Activated CD4-positive, alpha-beta T cell treated with anti-CD3 and anti-CD28 coated beads, Interleukin-10, Interleukin-2, amounts not matched to agents 100 ng/mL and 50 ng/mL, durations not matched to agents 16 hours and 8 hours (primary cell): ENCODE measurements at regions not wholly inside any gene's neighbourhood (a gene's known extent, or its start where the extent isn't known, plus 50 kb on each side); places are given as distances from the start of the nearest gene placed in this dataset.

Experiments used
- DNase-seq: peaks from one replicate; pipeline ENCODE4 v3.0.0-alpha.2; 2020

DNA sequence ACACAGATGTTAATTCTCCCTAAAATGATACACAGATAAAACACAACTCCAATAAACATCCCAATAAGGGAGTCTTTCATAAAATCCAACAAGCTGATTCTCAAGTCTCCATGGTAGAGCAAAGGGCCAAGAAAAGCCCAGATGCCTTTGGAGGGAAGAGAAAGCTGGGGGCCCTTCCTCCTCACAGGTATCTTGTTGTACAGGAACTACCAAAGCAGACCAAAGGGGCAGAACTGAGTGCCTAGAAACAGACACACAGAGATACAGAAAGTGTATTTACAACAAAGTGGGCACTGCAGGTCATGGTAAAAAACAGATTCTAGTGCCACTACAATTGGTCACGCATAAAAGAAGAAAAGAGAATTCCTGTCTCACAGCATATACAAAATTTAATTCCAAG, 87.2 kb upstream of the NSMCE3 start:
- DNase-seq: no peak

DNA sequence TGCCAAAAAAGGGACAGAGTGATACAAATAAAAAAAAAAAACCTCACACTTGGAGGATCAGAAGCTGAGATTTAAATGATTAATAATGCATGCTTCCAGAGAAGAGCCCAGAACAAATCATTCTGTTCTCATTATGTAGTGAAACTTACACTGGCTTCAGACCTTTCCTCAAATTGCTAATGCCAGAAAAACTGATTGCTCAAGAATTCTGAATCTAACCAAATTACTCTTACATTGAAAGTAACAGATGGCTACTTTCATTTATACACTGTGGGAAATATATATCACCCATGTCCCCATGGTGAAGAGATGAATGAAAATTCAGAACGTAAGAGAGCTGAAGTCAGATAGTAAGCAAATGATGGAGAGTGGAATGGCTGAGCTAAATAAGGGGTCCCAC, 85.9 kb upstream of the NSMCE3 start:
- no peak for DNase-seq

DNA sequence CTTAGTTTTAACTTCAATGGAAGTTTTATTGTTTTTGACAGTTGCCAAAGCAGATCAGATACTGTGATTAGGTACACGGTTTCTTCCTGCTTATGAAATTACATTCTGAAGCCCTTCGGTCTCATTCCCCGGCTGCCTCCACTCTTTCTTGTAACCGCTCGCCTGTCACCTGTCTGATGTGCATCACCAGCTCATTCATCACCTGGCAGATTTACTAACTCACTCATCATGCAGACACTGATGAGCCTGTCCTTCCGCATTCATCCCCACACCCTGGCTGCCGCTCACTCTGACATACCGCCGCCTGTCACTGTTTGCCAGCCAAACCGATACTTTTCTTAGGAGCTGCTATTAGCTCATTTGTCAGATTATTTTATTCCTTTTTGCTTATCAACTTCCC, 82.8 kb upstream of the NSMCE3 start:
- DNase-seq: no peak

DNA sequence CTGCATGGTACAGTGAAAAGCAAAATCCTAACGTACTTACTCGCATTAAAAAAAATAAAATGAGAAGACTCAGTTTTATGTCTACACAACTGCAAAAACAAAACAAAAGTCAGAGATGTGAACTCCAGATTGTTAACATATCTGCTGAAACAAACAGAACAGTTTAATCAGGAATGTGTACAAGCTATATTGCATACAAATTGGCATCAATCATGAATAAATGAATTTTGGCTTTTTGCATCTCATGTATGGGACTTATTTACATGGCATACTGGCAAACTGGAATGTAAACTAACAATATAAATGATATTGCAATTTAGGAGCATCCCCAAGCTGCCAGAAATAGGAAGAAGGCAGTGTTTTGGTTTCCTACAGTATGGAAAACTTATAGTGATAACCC, 79.6 kb upstream of the NSMCE3 start:
- no peak for DNase-seq

DNA sequence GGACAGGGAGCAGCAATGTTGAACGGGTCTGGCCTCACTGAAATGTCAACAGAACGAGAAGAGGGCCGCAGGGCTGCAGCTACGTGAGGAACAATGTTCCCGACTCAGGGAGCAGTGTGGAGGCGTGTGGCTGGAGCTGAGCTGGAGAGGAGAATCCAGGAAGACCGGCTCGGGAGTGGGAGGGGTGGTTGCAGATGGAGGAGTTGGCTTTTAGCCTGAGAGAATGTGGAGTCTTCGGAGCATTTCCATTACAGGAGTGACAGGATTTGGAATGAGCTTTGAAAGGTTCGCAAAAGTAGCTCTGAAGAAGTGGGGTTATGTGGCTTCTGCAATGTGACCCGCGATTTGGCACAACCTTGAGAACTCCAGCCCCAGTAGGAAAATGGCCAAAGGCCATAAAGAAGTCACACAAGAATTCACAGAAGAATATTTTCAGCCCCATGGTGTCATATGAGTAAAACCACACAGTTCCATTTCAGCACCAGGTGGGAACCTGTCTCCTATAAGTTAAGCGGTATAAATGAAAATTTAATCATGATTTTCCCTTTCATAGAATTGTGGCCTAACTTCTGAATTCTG, 78.8 kb upstream of the NSMCE3 start:
- no peak for DNase-seq

DNA sequence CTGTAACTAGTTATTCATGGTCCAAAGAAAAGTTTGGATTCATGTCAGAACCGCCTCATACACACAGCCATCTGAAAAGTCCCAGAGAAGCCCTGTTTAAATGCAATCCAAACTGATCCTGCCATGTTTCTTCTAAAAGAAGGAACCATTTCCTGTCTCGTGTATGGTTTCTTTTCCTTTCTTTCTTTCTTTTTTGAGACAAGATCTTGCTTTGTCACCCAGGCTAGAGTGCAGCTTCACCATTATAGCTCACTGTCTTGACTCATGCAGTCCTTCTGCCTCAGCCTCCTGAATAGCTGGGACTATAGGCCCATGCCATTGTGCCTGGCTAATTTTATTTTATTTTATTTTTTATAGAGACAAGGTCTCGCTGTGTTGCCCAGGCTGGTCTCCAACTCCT, 77.4 kb upstream of the NSMCE3 start:
- DNase-seq: no peak

DNA sequence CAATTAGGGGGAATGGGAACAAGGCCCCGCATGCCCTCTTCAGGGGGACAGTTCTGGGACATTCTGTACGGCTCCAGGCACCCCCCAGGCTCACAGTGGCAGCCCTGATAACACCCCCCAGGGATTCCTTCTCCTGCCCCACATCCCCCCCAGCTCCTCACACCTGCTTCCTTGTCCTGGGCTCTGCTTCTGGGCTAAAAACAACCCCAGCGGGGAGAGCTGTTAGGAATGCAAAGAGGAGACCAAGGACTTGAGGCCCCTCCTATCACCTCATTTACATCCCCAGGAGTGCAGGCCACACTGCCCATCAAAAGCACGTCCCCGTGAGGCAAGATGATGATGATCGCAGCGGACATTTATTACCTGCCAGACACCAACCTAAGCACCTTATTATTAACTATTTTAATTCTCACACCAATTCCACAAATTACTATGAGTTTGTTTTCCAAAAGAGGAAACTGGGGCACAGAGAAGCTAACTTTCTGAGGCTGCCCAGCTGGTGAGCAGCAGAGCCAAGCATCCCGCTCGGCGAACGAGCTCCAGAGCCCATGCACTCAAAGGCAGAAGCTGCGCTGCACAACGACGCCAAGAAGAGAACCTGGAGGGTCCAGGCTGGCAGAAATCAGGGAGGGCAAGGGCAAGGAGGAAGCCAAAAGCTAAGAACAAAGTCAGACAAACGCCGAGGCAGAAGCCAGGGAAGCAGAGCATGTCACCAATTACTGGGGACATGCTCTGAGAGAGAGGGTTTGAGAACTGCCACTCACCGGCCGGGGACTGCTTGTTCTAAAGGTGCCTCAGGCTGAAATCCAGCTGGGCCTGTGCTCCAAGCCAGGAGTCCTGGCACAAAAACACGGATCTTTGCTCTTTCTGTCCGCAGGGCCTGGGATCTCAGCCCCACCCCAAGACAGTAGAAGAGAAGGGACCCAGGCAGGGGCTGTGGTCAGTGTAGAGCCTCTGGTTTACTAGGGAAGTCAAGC, 76.2 kb upstream of the NSMCE3 start:
- no peak for DNase-seq

DNA sequence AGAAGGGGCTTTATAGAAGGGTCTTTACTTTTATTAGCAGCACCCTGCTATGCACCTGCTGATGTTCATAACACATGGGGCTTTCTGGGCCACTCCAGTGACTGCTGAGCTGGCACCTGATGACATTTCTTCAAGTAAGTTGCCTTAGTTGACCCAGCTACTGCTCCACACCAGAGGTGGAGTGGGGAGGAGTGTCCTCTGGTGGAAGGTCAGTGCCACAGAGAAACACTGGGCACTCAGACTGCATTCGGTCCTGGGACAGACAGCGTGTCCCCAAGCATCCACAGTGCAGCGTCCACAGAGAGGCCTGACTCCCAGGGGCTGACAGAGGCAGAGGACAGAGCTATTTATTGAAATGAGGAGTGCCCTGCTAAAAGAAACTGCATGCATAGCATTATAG, 74.9 kb upstream of the NSMCE3 start:
- no peak for DNase-seq

DNA sequence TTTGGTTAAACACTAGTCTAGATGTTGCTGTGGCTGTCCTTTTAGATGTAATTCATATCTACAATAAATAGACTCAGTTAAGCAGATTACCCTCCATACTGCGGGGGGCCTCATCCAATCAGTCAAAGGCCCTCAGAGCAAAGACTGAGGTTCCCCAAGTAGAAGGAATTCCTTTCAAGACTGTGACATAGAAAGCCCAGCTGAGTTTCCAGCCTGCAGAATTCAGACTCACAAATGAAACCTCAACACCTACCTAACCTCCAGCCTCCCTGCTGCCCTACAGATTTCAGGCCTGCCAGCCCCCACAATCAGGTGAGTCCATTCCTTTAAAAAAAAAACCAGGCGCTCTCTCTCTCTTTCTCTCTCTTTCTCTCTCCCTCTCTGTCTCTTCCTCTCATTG, 73.6 kb upstream of the NSMCE3 start:
- no peak for DNase-seq

DNA sequence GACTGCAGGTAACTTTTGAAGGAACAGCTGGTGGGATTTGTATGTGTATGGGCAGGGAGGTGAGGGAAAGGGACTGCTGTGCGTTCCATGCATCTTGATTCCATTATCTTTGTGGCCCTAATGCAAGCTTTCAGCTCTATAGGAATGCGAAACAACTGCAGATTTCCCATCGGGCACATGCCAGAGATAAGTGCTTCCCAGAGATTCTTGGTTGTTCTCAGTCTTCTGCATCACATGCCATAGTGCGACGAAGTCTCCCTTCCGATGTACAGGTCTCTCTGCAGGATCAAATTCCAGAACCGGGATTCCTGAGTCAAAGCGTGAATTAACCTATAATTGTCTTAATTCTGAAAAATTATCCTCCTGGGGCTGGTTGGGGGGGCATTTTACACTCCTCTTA, 72.6 kb upstream of the NSMCE3 start:
- DNase-seq: no peak

DNA sequence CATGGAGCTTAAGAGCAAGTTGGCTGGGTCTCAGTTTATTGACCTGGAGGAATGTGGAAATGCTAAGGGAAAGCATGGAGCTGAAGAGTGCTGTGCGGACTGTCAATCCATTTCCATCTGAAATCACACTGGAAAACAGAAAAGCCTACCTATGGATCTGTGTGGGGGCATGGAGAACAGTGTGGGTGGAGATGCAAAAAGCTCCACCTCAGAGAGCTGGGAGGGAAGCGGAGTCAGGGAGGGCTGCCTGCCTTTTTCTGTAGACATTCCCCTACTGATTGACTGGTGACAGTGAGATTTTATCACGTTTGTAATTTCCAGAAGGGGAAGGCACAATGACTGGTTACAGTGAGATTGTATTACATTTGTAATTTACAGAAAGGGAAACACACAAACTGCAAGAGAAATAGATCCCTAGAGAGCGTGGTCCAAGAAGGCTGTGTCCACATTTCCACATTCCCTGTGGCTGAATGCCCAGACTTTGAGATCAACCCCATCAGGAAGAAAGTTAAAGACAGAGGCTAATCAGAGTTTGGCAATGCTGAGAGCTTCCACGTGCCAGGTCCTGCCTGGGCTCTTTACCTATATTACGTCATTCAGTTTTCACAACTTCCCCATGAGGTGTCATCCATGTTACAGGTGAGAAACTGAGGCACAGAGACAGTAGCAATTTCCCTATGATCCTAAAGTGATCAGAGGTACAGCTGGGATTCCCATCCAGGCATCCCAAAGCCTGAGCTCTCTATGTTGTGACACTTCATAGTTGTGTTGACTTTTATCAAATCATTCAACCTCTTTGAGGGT, 67.7 kb upstream of the NSMCE3 start:
- DNase-seq: no peak

DNA sequence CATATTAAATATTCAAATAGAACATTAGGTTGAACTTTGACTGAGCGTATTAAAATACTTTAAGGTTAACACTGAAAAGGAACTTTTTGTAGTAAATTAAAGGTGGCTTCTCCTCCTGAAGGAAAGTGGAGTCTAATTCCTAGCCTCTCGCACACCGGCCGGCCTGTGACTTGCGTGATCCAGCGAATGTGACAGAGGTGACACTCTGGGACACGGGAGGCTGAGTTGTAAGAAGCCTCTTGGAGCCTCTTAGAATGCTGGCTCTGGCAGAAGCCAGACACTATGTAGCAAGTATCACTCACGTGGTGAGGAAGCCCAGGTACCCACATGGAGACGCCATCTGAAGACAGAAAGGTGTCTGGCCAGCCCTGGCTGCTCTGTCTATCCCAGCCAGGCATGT, 64.9 kb upstream of the NSMCE3 start:
- no peak for DNase-seq

DNA sequence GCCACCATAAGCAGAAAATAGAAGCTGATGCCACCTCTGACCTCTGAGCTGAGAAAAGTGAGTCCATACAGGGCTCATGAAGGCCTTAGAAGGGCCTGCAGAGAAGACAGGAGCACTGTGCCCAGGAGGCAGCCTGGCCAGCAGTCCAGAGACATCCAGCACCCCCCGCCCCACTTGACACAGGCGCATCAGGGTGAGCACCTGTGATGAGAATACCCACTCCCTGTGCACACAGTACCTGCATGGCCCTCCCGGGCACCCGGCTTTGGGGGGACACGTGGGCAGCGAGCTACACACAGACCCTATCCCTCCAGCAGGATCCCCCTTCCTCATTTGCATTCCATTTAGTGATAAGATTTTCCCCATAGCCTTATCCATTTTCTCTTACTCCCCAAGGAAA, 63.6 kb upstream of the NSMCE3 start:
- DNase-seq: no peak

DNA sequence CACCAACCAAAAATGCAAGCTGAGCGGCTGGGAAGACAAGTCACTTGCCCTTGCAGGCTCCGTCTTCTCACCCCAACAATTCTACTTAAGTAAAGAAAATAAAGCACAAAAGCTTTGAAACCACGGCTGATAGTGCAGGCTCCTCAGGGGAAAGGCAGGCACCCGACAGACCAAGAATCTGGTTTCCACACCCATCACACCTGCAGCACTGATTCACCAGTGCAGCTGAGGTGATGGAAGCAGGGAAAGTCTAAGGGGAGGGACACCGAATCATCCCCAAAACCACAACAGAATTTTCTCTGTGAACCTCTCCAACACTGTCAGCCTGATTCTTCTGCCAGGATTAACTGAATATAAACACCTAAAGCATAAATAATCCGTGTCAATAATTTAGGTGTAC, 62.0 kb upstream of the NSMCE3 start:
- no peak for DNase-seq

DNA sequence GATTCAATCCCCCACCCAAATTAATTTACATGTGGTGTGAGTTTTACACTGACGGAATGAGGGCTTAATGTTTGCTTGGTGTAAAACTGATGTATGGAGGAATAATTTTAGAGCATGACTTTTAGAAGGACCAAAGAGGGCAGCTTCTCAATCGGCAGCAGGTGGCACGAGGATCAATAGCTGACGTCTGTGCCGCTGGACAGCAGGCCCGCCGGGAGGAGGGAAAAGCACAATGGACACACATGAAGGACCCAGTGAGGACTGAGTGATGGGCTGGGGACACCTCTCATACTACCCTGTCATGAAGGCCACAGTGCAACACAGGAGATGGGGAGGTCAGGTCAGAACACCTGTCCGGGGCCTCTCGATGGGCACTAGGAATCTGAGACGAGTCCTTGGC, 61.4 kb upstream of the NSMCE3 start:
- DNase-seq: no peak

DNA sequence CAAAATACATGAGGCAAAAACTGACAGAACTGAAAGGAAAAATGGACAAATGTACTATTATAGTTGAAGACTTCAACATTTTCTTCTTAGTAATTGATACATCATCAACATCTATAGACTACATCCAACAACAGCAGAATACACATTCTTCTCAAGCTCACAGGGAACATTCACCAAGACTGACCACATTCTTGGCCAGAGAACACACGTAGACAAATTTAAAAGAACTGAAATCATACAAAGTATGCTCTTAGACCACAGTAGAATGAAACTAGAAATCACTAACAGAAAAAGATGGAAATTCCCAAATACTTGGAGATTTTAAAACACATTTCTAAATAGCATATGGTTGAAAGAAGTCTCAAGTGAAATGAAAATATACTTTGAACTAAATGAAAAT, 55.1 kb upstream of the NSMCE3 start:
- DNase-seq: no peak

DNA sequence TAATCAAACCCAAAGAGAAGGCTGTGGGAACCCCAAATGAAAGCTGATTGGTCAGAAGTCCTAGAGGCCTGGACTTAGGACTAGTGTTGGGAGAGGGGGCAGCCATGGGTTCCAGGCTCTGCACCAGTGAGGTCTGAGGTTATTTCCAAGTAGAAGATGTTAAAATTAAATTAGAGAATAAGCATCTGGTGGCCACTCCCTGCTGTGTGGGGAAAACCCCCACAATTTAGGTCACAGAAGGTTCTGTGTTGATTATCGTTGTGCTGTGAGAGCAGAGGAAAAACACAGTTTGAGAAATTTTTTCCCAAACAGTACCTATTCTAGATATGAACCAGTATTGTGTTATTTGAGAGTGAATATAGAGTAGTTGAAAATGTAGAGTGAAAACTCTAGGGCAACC, 53.9 kb upstream of the NSMCE3 start:
- no peak for DNase-seq

DNA sequence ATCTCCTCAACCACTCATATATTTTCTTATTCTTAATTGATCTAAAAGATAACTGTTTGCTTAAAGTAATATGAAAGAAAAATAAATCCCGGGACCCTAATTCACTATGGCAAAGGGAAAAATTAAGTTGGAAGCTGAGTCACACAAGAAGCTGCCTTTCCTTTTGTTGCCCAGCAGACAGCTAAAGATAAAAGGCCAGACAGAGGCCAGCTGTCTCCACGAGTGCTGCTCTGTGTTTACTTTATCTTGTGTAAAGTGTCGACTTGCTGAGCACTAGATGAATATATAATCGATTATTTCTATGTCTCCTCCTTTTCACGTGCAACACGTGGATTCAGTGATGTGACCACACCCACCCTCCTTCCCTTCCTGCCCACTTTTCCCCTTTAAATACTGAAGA, 52.8 kb upstream of the NSMCE3 start:
- DNase-seq: no peak

DNA sequence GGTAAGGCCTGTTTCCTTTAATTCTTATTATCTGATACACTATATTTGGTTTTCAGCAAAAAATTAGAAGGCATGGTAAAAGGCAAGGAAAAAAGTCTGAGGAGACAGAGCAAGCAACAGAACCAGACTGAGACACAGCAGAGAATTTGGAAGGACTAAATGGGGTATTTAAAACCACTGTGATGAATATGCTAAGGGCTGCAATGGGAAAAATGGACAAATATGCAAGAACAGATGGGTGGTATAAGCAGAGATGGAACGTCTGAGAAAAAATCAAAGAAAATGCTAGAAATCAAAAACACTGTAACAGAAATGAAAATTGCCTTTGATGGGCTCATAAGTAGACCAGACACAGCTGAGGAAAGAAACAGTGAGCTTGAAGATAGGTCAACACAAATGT, 50.8 kb upstream of the NSMCE3 start:
- no peak for DNase-seq

DNA sequence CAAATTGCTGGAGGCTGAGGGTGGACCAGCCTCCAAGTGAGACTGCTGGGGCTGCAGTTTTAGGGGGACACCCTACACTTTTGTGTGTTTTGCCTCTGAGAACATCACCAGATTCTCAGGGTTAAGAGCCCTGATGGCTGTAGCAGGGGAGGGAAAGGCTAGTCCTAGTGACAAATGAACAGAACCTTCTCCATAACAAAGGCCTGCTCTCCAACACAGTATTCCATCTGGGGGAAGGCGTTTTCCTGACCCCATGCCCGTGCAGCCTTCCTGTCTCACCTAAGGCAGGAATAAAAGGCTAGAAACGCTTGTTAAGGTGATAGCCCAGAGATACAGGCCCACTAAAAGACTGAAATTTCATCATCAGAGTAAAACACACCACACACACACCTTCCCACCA, 50.2 kb upstream of the NSMCE3 start:
- no peak for DNase-seq
